A549 (cell line): ENCODE measurements at regions not wholly inside any gene's neighbourhood (a gene's known extent, or its start where the extent isn't known, plus 50 kb on each side); places are given as distances from the start of the nearest gene placed in this dataset.

ENCODE experiments used
- ATAC-seq, 2 experiments: fragments of 200-7000 bp in 1 of 2; fragments of >200 bp in 1 of 2; cut with Nextera tagmentation in 1 of 2; cut with Tn5 transposase in 1 of 2; 3 replicates each; pipeline versions ENCODE4 v1.8.0 to v1.9.1; 2018 to 2020; ENCODE audit warnings: mild to moderate bottlenecking in 1 of 2, moderate library complexity in 1 of 2
- CTCF ChIA-PET: fragments of 300-600 bp; sonication (Branson Sonifier 250); formaldehyde crosslinking; extraction: SDS; loops from one replicate; lab custom pipeline; 2021; ENCODE audit warnings: antibody characterized with exemption, inconsistent platforms; lab: Yijun Ruan, JAX
- POLR2A ChIA-PET: fragments of 350-600 bp; formaldehyde crosslinking; extraction: SDS; loops from one replicate; lab custom pipeline; 2021; ENCODE audit warnings: antibody characterized with exemption, inconsistent platforms; lab: Yijun Ruan, JAX
- DNase-seq, 2 experiments: peaks; one replicate each; pipeline versions ENCODE4 v3.0.0 to v3.0.0-alpha.2; 2011 to 2016; ENCODE audit warnings: low read depth in 1 of 2, low spot score in 1 of 2
- FAIRE-seq: peaks from 2 replicates; lab custom pipeline; 2011; peaks lifted over from hg19 to GRCh38; lab: Jason Lieb, UNC
- H3K27ac ChIP-seq, 2 experiments: fragments of >200 bp; sonication (Bioruptor Twin); formaldehyde crosslinking; 3 replicates each; pipeline ENCODE4 v1.5.1; 2016 to 2017
- H3K4me1 ChIP-seq: fragments of >200 bp; sonication (Bioruptor Twin); formaldehyde crosslinking; 3 replicates; pipeline ENCODE4 v1.6.1; 2016
- H3K4me2 ChIP-seq: fragments of >200 bp; sonication (Bioruptor Twin); formaldehyde crosslinking; 3 replicates; pipeline ENCODE4 v1.6.1; 2016
- H3K4me3 ChIP-seq: fragments of >200 bp; sonication (Bioruptor Twin); formaldehyde crosslinking; 3 replicates; pipeline ENCODE4 v1.5.1; 2016
- H3K9me3 ChIP-seq: fragments of >200 bp; sonication (Bioruptor Twin); formaldehyde crosslinking; 3 replicates; pipeline ENCODE4 v1.6.1; 2016
- BHLHE40 ChIP-seq: IDR thresholded peaks from 2 replicates; pipeline ENCODE4 v1.6.1; 2012; ENCODE audit warnings: low read depth, low read length, inconsistent platforms
- CBX8 ChIP-seq: fragments of 200-600 bp; sonication (generic); IDR thresholded peaks from 2 replicates; pipeline ENCODE4 v1.6.1; 2016
- CHD2 ChIP-seq: fragments of 150-350 bp; IDR thresholded peaks from 2 replicates; pipeline ENCODE4 v1.6.1; 2014; ENCODE audit warnings: low read length; ENCODE audit not compliant: partially characterized antibody
- CTCF ChIP-seq: fragments of >200 bp; sonication (Bioruptor Twin); formaldehyde crosslinking; IDR thresholded peaks from 3 replicates; pipeline ENCODE4 v1.5.1; 2016
- EHMT2 ChIP-seq: fragments of 200-600 bp; sonication (generic); IDR thresholded peaks from 2 replicates; pipeline ENCODE4 v1.6.1; 2016; ENCODE audit warnings: antibody characterized with exemption, low read depth, mild to moderate bottlenecking, moderate library complexity
- EP300 ChIP-seq, 2 experiments: fragments of >200 bp; sonication (Bioruptor Twin); formaldehyde crosslinking; IDR thresholded peaks; 2 replicates in 1 of 2; 3 replicates in 1 of 2; pipeline ENCODE4 v1.6.1; 2016 to 2017
- ESRRA ChIP-seq: fragments of 150-350 bp; IDR thresholded peaks from 2 replicates; pipeline ENCODE4 v1.6.1; 2014; ENCODE audit warnings: mild to moderate bottlenecking, low read length, borderline replicate concordance
- FOXS1 ChIP-seq: fragments of 250-450 bp; sonication (Bioruptor Pico); IDR thresholded peaks from 2 replicates; pipeline ENCODE4 v1.5.0; 2020; ENCODE audit warnings: mild to moderate bottlenecking, moderate library complexity
- GATA3 ChIP-seq: IDR thresholded peaks from 2 replicates; pipeline ENCODE4 v1.6.1; 2012; ENCODE audit warnings: borderline replicate concordance
- HES2 ChIP-seq: fragments of >200 bp; sonication (Bioruptor Twin); formaldehyde crosslinking; IDR thresholded peaks from 2 replicates; pipeline ENCODE4 v1.6.1; 2016
- HEYL ChIP-seq: fragments of 250-450 bp; sonication (Bioruptor Pico); IDR thresholded peaks from 2 replicates; pipeline ENCODE4 v1.8.0; 2021; ENCODE audit warnings: mild to moderate bottlenecking, moderate library complexity
- HOXB13 ChIP-seq: fragments of 250-450 bp; sonication (Bioruptor Pico); IDR thresholded peaks from 2 replicates; pipeline ENCODE4 v1.5.0; 2020; ENCODE audit warnings: low read depth, mild to moderate bottlenecking, moderate library complexity
- HOXB5 ChIP-seq: fragments of 250-450 bp; sonication (Bioruptor Pico); IDR thresholded peaks from 2 replicates; pipeline ENCODE4 v1.5.0; 2020; ENCODE audit warnings: mild to moderate bottlenecking, moderate library complexity
- JUNB ChIP-seq: fragments of >200 bp; sonication (Bioruptor Twin); formaldehyde crosslinking; IDR thresholded peaks from 2 replicates; pipeline ENCODE4 v1.6.1; 2016
- KDM1A ChIP-seq: fragments of 200-600 bp; sonication (generic); IDR thresholded peaks from 2 replicates; pipeline ENCODE4 v1.6.1; 2016; ENCODE audit warnings: low read depth, mild to moderate bottlenecking
- KDM5A ChIP-seq: fragments of 200-600 bp; sonication (generic); IDR thresholded peaks from 2 replicates; pipeline ENCODE4 v1.6.1; 2016; ENCODE audit warnings: antibody characterized with exemption, mild to moderate bottlenecking
- MAFK ChIP-seq: fragments of 450-650 bp; IDR thresholded peaks from 2 replicates; pipeline ENCODE4 v1.6.1; 2014; ENCODE audit not compliant: partially characterized antibody
- MYC ChIP-seq: IDR thresholded peaks from 2 replicates; pipeline ENCODE4 v1.6.1; 2012; ENCODE audit warnings: mild to moderate bottlenecking, inconsistent platforms, low read length, improper control_type of control experiment, borderline replicate concordance
- NR3C1 ChIP-seq: fragments of >200 bp; sonication (Bioruptor Twin); formaldehyde crosslinking; IDR thresholded peaks from 3 replicates; pipeline ENCODE4 v1.6.1; 2017
- PHF8 ChIP-seq: fragments of 200-600 bp; sonication (generic); IDR thresholded peaks from 2 replicates; pipeline ENCODE4 v1.6.1; 2016; ENCODE audit warnings: low read depth, mild to moderate bottlenecking, antibody characterized with exemption, moderate library complexity, borderline replicate concordance
- POLR2A ChIP-seq: IDR thresholded peaks from 2 replicates; pipeline ENCODE4 v1.6.1; 2012; ENCODE audit warnings: mild to moderate bottlenecking, low read length
- POLR2AphosphoS2 ChIP-seq: conservative IDR thresholded peaks from 2 replicates; pipeline ENCODE4 v1.6.1; 2012; ENCODE audit warnings: low read length, improper control_type of control experiment, inconsistent platforms
- RAD21 ChIP-seq, 2 experiments: fragments of >200 bp in 1 of 2; sonication (Bioruptor Twin) in 1 of 2; formaldehyde crosslinking in 1 of 2; IDR thresholded peaks in 1 of 2; conservative IDR thresholded peaks in 1 of 2; 2 replicates in 1 of 2; 3 replicates in 1 of 2; pipeline ENCODE4 v1.6.1; 2012 to 2018; ENCODE audit warnings: inconsistent platforms in 1 of 2
- REST ChIP-seq: fragments of 200-600 bp; sonication (generic); IDR thresholded peaks from 2 replicates; pipeline ENCODE4 v1.6.1; 2016; ENCODE audit warnings: antibody characterized with exemption, mild to moderate bottlenecking, moderate library complexity
- TFCP2L1 ChIP-seq: fragments of 250-450 bp; sonication (Bioruptor Pico); IDR thresholded peaks from 2 replicates; pipeline ENCODE4 v1.5.0; 2021; ENCODE audit warnings: mild to moderate bottlenecking
- USF2 ChIP-seq: fragments of 450-650 bp; IDR thresholded peaks from 2 replicates; pipeline ENCODE4 v1.6.1; 2014; ENCODE audit warnings: antibody characterized with exemption
- ZC3H11A ChIP-seq: fragments of 450-650 bp; IDR thresholded peaks from 2 replicates; pipeline ENCODE4 v1.6.1; 2014; ENCODE audit warnings: antibody characterized with exemption, mild to moderate bottlenecking
- ZNF302 ChIP-seq: fragments of 250-450 bp; sonication (Bioruptor Pico); IDR thresholded peaks from 2 replicates; pipeline ENCODE4 v1.9.0; 2021; ENCODE audit warnings: inconsistent platforms, mild to moderate bottlenecking, moderate library complexity
- WGBS: methylation state at CpG from one replicate; pipeline ENCODE4 v1.1.6; 2017; ENCODE audit errors: missing lambda C conversion rate; 5-methylcytosine and 5-hydroxymethylcytosine counted together
- TF ChIP-seq, protein P1 (sequence below): IDR thresholded peaks from 2 replicates; pipeline ENCODE4 v1.6.1; 2012; ENCODE audit warnings: low read depth, borderline replicate concordance
- TF ChIP-seq, protein P2 (sequence below): IDR thresholded peaks from 2 replicates; pipeline ENCODE4 v1.6.1; 2012
- TF ChIP-seq, protein P3 (sequence below): IDR thresholded peaks from 2 replicates; pipeline ENCODE4 v1.6.1; 2012

DNA sequence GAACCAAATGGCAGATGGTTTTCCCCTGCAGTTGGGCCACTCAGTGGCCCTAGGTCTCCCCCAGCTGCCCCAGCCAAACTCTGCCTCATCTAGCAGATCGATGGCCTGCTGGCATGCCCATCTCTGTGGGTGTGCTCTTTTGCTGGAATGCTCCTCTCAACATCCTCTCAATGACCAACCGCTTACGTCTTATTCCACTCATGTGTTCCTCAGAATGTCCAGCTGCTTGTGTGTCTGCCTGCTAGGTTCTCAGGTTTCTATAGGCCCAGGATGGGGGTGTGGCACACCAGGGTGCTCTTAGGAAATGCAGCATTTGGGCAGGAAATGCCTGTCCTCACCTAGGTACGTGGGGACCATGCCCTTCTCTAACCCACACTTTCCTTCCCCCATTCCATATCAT, 509.9 kb upstream of the SYNCRIP start:
- ChIA-PET POLR2A (no interaction called here), CTCF (no interaction called here)
- no peak for ATAC-seq
- no peak overlapping the region for H3K4me3 ChIP-seq
- no peaks in the 10 kb centered on the region for H3K9me3 ChIP-seq
- no peak overlapping the region for H3K4me2 ChIP-seq
- TF ChIP-seq EHMT2 (no peak), EP300 (IDR thresholded peaks at IDR 0.05) (no peak), CHD2 (no peak), FOXS1 (no peak), POLR2AphosphoS2 (no peak), NR3C1 (no peak), ESRRA (no peak), JUNB (no peak), BHLHE40 (no peak), MYC (no peak), ZNF302 (CRISPR knock-in tag) (no peak), HEYL (no peak), USF2 (no peak), HOXB13 (CRISPR knock-in tag) (no peak), KDM5A (no peak), RAD21 (conservative IDR thresholded peaks at IDR 0.05 in 1 of 2, IDR thresholded peaks at IDR 0.05 in 1 of 2) (no peak), MAFK (no peak), KDM1A (no peak)
- TF ChIP-seq, protein P1, sequence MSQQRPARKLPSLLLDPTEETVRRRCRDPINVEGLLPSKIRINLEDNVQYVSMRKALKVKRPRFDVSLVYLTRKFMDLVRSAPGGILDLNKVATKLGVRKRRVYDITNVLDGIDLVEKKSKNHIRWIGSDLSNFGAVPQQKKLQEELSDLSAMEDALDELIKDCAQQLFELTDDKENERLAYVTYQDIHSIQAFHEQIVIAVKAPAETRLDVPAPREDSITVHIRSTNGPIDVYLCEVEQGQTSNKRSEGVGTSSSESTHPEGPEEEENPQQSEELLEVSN = no peak
- TF ChIP-seq, protein P2, sequence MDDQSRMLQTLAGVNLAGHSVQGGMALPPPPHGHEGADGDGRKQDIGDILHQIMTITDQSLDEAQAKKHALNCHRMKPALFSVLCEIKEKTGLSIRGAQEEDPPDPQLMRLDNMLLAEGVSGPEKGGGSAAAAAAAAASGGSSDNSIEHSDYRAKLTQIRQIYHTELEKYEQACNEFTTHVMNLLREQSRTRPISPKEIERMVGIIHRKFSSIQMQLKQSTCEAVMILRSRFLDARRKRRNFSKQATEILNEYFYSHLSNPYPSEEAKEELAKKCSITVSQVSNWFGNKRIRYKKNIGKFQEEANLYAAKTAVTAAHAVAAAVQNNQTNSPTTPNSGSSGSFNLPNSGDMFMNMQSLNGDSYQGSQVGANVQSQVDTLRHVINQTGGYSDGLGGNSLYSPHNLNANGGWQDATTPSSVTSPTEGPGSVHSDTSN = no peak
- TF ChIP-seq, all 56 proteins: peak for 0
- 42% methylated on average over 3 of the region's 4 CpGs for WGBS
- Histone ChIP-seq H3K27ac (no peak overlapping the region), H3K4me1 (no peaks in the 10 kb centered on the region)
- DNase-seq = no peak
- no peak for FAIRE-seq

DNA sequence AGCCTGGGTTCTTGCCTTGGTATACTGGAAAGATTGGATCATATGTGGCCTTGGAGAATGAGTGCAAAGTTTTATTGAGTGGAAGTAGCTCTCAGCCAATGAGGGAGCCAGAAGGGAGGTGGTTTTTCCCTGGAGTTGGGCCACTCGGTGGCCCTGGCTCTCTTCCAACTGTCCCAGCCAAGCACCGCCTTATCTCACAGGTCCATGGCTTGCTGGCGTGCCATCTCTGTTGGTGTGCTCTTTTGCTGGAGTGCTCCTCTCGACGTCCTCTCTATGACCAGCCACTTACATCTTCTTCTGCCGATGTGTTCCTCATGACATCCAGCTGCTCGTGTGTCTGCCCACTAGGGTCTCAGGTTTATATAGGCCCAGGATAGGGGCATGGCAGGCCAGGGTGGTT, 505.9 kb upstream of the SYNCRIP start:
- Histone ChIP-seq H3K4me3 (no peak overlapping the region), H3K4me2 (no peak overlapping the region), H3K4me1 (no peaks in the 10 kb centered on the region), H3K9me3 (no peaks in the 10 kb centered on the region), H3K27ac (no peak overlapping the region)
- 20% methylated on average over 6 of the region's 7 CpGs for WGBS
- DNase-seq (no peak), ATAC-seq (no peak), FAIRE-seq (no peak)
- CTCF ChIA-PET = no interaction called here
- POLR2A ChIA-PET = no interaction called here
- TF ChIP-seq KDM1A (no peak), TFCP2L1 (CRISPR knock-in tag) (no peak), CTCF (no peak), CBX8 (no peak), HOXB5 (CRISPR knock-in tag) (no peak), ZC3H11A (no peak), GATA3 (no peak), HES2 (no peak), REST (no peak), KDM5A (no peak), POLR2A (no peak), PHF8 (no peak), MYC (no peak)
- TF ChIP-seq, protein P2 = no peak
- TF ChIP-seq, protein P3, sequence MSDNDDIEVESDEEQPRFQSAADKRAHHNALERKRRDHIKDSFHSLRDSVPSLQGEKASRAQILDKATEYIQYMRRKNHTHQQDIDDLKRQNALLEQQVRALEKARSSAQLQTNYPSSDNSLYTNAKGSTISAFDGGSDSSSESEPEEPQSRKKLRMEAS = no peak
